ENCODE measurements at regions not wholly inside any gene's neighbourhood (a gene's known extent, or its start where the extent isn't known, plus 50 kb on each side); places are given as distances from the start of the nearest gene placed in this dataset.
"Not testable (repeated sequence)": the region's sequence is repeated elsewhere in the genome, so short reads cannot be mapped to it uniquely, and the experiment has no call there.

- no peak for DNase-seq (ENCODE audit: low spot score)
Measured at GRCh38 chr15:87477737-87478686, 778.5 kb downstream of the NTRK3 start.

GRCh38 chr15:87477026-87477425, 779.5 kb downstream of the NTRK3 start:
- DNase-seq (ENCODE audit: low spot score), result no peak

- no peak for DNase-seq (ENCODE audit: low spot score)
Measured at GRCh38 chr15:87470923-87471322, 785.6 kb downstream of the NTRK3 start.

GRCh38 chr15:87463956-87464355, 792.6 kb downstream of the NTRK3 start:
- not testable (repeated sequence) for DNase-seq (ENCODE audit: low spot score)

GRCh38 chr15:87461631-87462030, 794.9 kb downstream of the NTRK3 start:
- no peak for DNase-seq (ENCODE audit: low spot score)

GRCh38 chr15:87454860-87455259, 801.7 kb downstream of the NTRK3 start:
- DNase-seq (ENCODE audit: low spot score), result no peak

- DNase-seq (ENCODE audit: low spot score), result no peak
Measured at GRCh38 chr15:87450314-87450713, 806.2 kb downstream of the NTRK3 start.

- DNase-seq (ENCODE audit: low spot score), result no peak
Measured at GRCh38 chr15:87439090-87439489, 817.4 kb downstream of the NTRK3 start.

GRCh38 chr15:87433871-87434270, 822.7 kb downstream of the NTRK3 start:
- DNase-seq (ENCODE audit: low spot score), result no peak

- DNase-seq (ENCODE audit: low spot score), result no peak
Measured at GRCh38 chr15:87429754-87430153, 826.8 kb downstream of the NTRK3 start.

GRCh38 chr15:87420017-87420416, 836.5 kb downstream of the NTRK3 start:
- DNase-seq (ENCODE audit: low spot score), result no peak

- no peak for DNase-seq (ENCODE audit: low spot score)
Measured at GRCh38 chr15:87419344-87419743, 837.2 kb downstream of the NTRK3 start.

- DNase-seq (ENCODE audit: low spot score), result no peak
Measured at GRCh38 chr15:87416591-87417257, 839.8 kb downstream of the NTRK3 start.

GRCh38 chr15:87408902-87409301, 847.6 kb downstream of the NTRK3 start:
- no peak for DNase-seq (ENCODE audit: low spot score)

GRCh38 chr15:87403973-87404372, 852.6 kb downstream of the NTRK3 start:
- DNase-seq (ENCODE audit: low spot score), result no peak

- no peak for DNase-seq (ENCODE audit: low spot score)
Measured at GRCh38 chr15:87401973-87402372, 854.6 kb downstream of the NTRK3 start.

GRCh38 chr15:87394676-87395075, 861.9 kb downstream of the NTRK3 start:
- DNase-seq (ENCODE audit: low spot score), result no peak

- no peak for DNase-seq (ENCODE audit: low spot score)
Measured at GRCh38 chr15:87387766-87388165, 868.8 kb downstream of the NTRK3 start.

- no peak for DNase-seq (ENCODE audit: low spot score)
Measured at GRCh38 chr15:87374339-87374738, 882.2 kb downstream of the NTRK3 start.

- DNase-seq (ENCODE audit: low spot score), result no peak
Measured at GRCh38 chr15:87369269-87369668, 887.3 kb downstream of the NTRK3 start.

GRCh38 chr15:87368511-87368910, 888.0 kb downstream of the NTRK3 start:
- no peak for DNase-seq (ENCODE audit: low spot score)

GRCh38 chr15:87365186-87365585, 891.4 kb downstream of the NTRK3 start:
- DNase-seq (ENCODE audit: low spot score), result no peak

- no peak for DNase-seq (ENCODE audit: low spot score)
Measured at GRCh38 chr15:87362531-87362930, 894.0 kb downstream of the NTRK3 start.

Measured in ecto neural progenitor cell (in vitro differentiated cells).